ENCODE measurements at regions not wholly inside any gene's neighbourhood (a gene's known extent, or its start where the extent isn't known, plus 50 kb on each side); places are given as distances from the start of the nearest gene placed in this dataset.

DNA sequence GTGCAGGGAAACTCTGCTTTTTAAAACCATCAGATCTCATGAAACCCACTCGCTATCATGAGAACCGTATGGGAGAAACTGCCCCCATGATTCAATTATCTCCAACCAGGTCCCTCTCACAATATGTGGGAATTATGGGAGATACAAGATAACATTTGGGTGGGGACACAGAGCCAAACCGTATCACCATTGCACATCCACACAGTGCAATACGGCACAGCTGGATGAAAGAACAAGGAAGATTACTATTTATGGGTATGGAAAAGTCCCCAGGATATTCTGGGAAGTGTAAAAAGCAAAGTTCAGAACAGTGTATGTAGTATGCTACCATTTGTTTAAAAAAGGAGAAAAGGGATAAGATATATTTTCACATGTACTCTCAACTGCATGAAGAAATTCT is 290.1 kb downstream of the PIK3C3 start:
- no peaks in the 10 kb centered on the region for H3F3A ChIP-seq (ENCODE audit: insufficient read depth, low read depth)
- H3K4me2 ChIP-seq = no peak overlapping the region
- H3K27me3 ChIP-seq (ENCODE audit: insufficient read depth, low read depth) = no peaks in the 10 kb centered on the region
- intact Hi-C loops (cut with micrococcal nuclease; ENCODE audit: unreplicated experiment) = no loop called here
- H4K20me1 ChIP-seq (ENCODE audit: insufficient read depth) = no peaks in the 10 kb centered on the region
- no peak overlapping the region for H3K27ac ChIP-seq
- no peak for TF ChIP-seq EZH2 (IDR thresholded peaks at IDR 0.05; ENCODE audit: low read depth)
- TF ChIP-seq, protein P1, sequence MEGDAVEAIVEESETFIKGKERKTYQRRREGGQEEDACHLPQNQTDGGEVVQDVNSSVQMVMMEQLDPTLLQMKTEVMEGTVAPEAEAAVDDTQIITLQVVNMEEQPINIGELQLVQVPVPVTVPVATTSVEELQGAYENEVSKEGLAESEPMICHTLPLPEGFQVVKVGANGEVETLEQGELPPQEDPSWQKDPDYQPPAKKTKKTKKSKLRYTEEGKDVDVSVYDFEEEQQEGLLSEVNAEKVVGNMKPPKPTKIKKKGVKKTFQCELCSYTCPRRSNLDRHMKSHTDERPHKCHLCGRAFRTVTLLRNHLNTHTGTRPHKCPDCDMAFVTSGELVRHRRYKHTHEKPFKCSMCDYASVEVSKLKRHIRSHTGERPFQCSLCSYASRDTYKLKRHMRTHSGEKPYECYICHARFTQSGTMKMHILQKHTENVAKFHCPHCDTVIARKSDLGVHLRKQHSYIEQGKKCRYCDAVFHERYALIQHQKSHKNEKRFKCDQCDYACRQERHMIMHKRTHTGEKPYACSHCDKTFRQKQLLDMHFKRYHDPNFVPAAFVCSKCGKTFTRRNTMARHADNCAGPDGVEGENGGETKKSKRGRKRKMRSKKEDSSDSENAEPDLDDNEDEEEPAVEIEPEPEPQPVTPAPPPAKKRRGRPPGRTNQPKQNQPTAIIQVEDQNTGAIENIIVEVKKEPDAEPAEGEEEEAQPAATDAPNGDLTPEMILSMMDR (conservative IDR thresholded peaks at IDR 0.05) = no peak
- H3K4me1 ChIP-seq (replicated peaks; ENCODE audit: insufficient read depth) = no peaks in the 10 kb centered on the region
- H3K9me2 ChIP-seq (ENCODE audit: insufficient read depth) = no peaks in the 10 kb centered on the region
- POLR2A ChIA-PET (ENCODE audit: unreplicated experiment) = no interaction called here
- H3K79me2 ChIP-seq (ENCODE audit: low read depth) = no peaks in the 10 kb centered on the region
- H3K9me3 ChIP-seq (ENCODE audit: insufficient read depth, low read depth) = no peaks in the 10 kb centered on the region
- H3K4me3 ChIP-seq = no peak overlapping the region
- DNase-seq = no peak
- no peaks in the 10 kb centered on the region for H3K36me3 ChIP-seq (ENCODE audit: low read depth)
- H2AFZ ChIP-seq = no peak overlapping the region
- BruUV-seq (replicated peaks) = no TSS peak
- CTCF ChIA-PET = no interaction called here

DNA sequence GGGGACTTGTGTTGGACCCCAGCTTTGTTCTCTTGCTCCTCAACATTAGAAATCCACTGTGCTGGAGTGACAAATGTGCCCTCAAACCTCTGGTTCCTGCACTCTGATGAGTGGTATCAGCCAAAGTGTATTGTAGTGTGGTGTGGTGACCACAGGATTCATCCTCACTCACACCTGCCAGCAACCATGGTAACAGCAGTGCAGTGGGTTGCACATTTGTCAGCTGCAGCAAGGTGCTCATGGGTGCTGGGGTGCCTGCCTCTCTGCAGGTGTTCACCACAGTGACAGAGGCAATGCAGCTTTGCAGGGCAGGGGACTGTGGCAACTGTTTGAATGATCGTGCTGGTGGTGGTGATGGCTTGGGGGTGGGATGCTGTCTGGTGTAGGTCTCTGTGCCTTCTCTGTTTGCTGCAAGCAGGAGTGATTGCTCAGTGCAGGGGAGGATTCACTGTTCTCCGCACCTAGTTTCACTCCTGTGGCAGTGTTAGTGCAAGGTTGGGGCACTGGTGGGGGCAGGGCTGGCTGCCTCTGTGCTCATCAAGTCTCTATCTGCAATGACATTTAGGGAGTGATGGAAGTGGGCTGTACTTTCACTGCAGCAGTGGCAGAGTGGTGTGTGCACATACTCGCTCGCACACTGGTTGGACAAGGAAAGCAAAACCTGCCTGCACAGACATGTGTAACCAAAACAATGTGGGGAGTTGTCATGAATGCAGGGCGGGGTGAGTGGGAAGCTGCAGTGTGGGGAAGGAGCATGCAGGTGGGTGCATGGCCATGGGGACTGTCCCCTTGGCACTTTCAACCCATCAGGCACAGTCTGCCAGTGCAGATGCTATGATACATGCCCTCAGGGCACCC is 301.1 kb downstream of the PIK3C3 start:
- BruUV-seq (replicated peaks) = no TSS peak
- H3K27ac ChIP-seq = no peak overlapping the region
- POLR2A ChIA-PET (ENCODE audit: unreplicated experiment) = no interaction called here
- CTCF ChIA-PET = no interaction called here
- H3K36me3 ChIP-seq (ENCODE audit: low read depth) = no peaks in the 10 kb centered on the region
- H3K27me3 ChIP-seq (ENCODE audit: insufficient read depth, low read depth) = no peaks in the 10 kb centered on the region
- TF ChIP-seq, protein P1 (conservative IDR thresholded peaks at IDR 0.05) = no peak
- TF ChIP-seq EZH2 (IDR thresholded peaks at IDR 0.05; ENCODE audit: low read depth) = no peak
- no peaks in the 10 kb centered on the region for H3F3A ChIP-seq (ENCODE audit: insufficient read depth, low read depth)
- no peak for DNase-seq
- no peaks in the 10 kb centered on the region for H3K9me2 ChIP-seq (ENCODE audit: insufficient read depth)
- H4K20me1 ChIP-seq (ENCODE audit: insufficient read depth) = no peaks in the 10 kb centered on the region
- H3K79me2 ChIP-seq (ENCODE audit: low read depth) = no peaks in the 10 kb centered on the region
- H3K4me1 ChIP-seq (replicated peaks; ENCODE audit: insufficient read depth) = no peaks in the 10 kb centered on the region
- no peaks in the 10 kb centered on the region for H3K9me3 ChIP-seq (ENCODE audit: insufficient read depth, low read depth)
- H2AFZ ChIP-seq = no peak overlapping the region
- H3K4me3 ChIP-seq = no peak overlapping the region
- intact Hi-C loops (cut with micrococcal nuclease; ENCODE audit: unreplicated experiment) = no loop called here
- no peak overlapping the region for H3K4me2 ChIP-seq

DNA sequence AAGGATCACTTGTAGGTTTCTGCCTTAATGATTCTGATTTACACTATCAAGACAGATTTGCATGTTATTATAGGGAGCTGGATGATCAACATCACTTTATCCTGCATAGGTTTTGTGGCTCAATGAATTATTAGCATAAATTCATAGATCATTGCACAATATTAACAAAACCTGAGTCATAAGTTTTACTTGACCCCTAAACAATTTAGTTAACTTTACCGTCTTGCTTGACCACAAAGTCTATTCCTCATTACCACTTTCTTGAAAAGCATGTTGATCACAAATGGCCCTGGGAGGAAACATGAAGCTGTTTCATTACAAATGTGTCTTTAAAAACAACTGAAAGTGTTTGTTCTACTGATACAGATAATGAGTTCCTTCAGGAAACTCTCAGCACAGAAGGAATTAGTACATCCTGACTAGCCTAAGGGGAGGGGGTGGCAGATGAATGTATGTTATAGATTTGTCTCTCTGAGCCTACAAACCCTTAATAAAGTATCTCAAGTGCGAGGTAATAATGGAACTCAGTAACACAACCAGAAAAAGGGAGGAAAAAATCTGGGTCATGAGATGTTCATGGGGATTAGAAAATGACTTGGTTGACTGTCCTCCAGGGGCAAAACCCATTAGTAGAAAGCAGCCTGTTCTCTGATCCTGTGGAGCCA is 303.4 kb downstream of the PIK3C3 start:
- no peak for DNase-seq
- no TSS peak for BruUV-seq (replicated peaks)
- intact Hi-C loops (cut with micrococcal nuclease; ENCODE audit: unreplicated experiment) = no loop called here
- no peak for TF ChIP-seq EZH2 (IDR thresholded peaks at IDR 0.05; ENCODE audit: low read depth)
- TF ChIP-seq, protein P1 (conservative IDR thresholded peaks at IDR 0.05) = no peak
- Histone ChIP-seq H3K27me3 (ENCODE audit: insufficient read depth, low read depth) (no peaks in the 10 kb centered on the region), H2AFZ (no peak overlapping the region), H4K20me1 (ENCODE audit: insufficient read depth) (no peaks in the 10 kb centered on the region), H3K4me2 (no peak overlapping the region), H3K36me3 (ENCODE audit: low read depth) (no peaks in the 10 kb centered on the region), H3K4me1 (replicated peaks; ENCODE audit: insufficient read depth) (no peaks in the 10 kb centered on the region), H3K4me3 (no peak overlapping the region), H3K9me2 (ENCODE audit: insufficient read depth) (no peaks in the 10 kb centered on the region), H3F3A (ENCODE audit: insufficient read depth, low read depth) (no peaks in the 10 kb centered on the region), H3K27ac (no peak overlapping the region), H3K9me3 (ENCODE audit: insufficient read depth, low read depth) (no peaks in the 10 kb centered on the region), H3K79me2 (ENCODE audit: low read depth) (no peaks in the 10 kb centered on the region)
- ChIA-PET CTCF (no interaction called here), POLR2A (ENCODE audit: unreplicated experiment) (no interaction called here)
